ENCODE measurements at regions not wholly inside any gene's neighbourhood (a gene's known extent, or its start where the extent isn't known, plus 50 kb on each side); places are given as distances from the start of the nearest gene placed in this dataset.
"Not testable (repeated sequence)": the region's sequence is repeated elsewhere in the genome, so short reads cannot be mapped to it uniquely, and the experiment has no call there.

DNA sequence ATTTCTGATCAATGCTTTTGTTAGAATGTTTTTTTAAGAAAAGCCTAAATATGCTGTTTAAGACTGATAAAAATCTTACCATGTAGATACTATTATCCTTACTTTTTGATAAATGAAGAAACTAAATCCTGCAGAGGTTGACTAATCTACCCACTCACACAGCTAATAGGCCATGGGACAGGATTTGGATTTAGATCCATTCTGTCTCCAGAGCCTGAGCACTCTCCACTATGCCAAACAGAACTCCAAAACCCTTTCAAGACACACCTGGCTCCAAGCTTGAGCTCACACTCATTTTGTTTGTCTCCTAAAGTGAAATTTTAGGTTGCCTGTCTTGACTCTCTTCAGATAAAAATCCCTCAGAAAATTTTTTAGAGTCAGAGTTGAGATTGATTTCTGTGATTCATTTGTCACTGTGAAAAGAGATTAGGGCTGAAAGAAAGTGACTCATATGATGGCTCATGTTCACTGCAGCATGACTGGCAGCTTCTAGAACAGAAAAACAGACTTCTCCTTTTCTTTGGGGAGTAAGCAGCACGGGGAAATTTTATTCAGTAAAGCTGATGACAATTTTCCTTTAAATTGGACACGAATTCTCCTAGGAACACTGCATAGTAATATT, 132.3 kb upstream of the POT1 start:
- DNase-seq (no peak), ATAC-seq (peak; percentile 75 to 82)
- TF ChIP-seq, protein P1, sequence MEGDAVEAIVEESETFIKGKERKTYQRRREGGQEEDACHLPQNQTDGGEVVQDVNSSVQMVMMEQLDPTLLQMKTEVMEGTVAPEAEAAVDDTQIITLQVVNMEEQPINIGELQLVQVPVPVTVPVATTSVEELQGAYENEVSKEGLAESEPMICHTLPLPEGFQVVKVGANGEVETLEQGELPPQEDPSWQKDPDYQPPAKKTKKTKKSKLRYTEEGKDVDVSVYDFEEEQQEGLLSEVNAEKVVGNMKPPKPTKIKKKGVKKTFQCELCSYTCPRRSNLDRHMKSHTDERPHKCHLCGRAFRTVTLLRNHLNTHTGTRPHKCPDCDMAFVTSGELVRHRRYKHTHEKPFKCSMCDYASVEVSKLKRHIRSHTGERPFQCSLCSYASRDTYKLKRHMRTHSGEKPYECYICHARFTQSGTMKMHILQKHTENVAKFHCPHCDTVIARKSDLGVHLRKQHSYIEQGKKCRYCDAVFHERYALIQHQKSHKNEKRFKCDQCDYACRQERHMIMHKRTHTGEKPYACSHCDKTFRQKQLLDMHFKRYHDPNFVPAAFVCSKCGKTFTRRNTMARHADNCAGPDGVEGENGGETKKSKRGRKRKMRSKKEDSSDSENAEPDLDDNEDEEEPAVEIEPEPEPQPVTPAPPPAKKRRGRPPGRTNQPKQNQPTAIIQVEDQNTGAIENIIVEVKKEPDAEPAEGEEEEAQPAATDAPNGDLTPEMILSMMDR (IDR thresholded peaks at IDR 0.05 in 4 of 5, conservative IDR thresholded peaks at IDR 0.05 in 1 of 5): no peak
- TF ChIP-seq POLR2A (IDR thresholded peaks at IDR 0.05): no peak
- in situ Hi-C loops (cut with MboI; ENCODE audit: low sequenced_read_pairs in 4 of 4) (no loop called here), intact Hi-C loops (cut with DNase I; ENCODE audit: low total_unique reads) (no loop called here)
- Histone ChIP-seq H3K4me1 (no peaks in the 10 kb centered on the region), H3K27me3 (no peaks in the 10 kb centered on the region), H3K27ac (no peak overlapping the region), H3K4me3 (no peak overlapping the region), H3K36me3 (no peaks in the 10 kb centered on the region), H3K9me3 (no peaks in the 10 kb centered on the region)

DNA sequence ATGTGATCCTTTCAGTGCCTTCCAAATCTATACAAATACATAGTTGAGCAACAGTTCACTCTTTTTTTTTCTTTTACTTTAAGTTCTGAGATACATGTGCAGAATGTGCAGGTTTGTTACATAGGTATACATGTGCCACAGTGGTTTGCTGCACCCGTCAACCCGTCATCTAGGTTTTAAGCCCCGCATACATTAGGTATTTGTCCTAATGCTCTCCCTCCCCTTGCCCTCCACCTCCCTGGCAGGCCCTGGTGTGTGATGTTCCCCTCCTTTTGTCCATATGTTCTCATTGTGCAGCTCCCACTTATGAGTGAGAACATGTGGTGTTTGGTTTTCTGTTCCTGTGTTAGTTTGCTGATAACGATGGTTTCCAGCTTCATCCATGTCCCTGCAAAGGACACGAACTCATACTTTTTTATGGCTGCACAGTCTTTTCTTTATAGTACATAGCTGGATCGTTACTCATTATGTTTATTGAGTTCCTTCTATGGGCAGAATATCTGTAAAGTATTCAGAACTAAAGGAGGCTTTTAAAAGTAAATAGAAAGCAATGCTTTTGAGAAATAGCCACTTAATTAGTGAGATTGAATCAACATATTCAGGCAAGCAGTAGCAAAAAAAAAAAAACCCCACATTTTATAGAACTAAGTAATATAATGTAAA, 131.6 kb upstream of the POT1 start:
- H3K4me3 ChIP-seq; H3K36me3 ChIP-seq; in situ Hi-C loops (cut with MboI; ENCODE audit: low sequenced_read_pairs in 4 of 4); intact Hi-C loops (cut with DNase I; ENCODE audit: low total_unique reads); H3K9me3 ChIP-seq; ATAC-seq; H3K27me3 ChIP-seq; DNase-seq; H3K4me1 ChIP-seq; H3K27ac ChIP-seq: not testable (repeated sequence)

DNA sequence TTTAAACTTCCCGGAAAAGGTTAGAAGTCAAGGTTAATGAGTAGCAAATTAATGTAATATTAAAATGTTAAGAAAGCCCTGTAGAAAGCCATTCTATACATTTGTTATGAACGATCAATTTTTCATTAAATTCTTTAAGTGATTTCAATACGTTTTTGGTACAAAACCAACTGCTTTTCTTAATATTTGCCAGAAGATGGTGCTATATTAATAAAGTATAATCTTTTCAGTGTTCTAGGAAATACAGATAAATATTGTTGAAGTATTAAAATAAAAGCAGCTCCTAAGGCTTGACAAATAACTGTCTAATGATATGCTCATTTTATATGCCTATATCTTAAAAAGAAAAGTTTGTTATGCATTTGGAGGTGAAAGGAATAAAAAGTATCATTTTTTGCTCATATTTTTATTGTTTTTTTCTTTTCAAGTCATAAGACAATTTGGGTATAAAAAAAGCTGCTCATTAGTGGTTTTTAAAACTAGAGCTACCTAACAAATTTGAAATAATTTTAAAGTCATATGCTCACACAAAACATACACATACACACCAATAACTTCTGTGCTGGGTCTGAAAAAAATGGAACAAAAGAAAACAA, 130.3 kb upstream of the POT1 start:
- no peak for ATAC-seq
- intact Hi-C loops (cut with DNase I; ENCODE audit: low total_unique reads): no loop called here

DNA sequence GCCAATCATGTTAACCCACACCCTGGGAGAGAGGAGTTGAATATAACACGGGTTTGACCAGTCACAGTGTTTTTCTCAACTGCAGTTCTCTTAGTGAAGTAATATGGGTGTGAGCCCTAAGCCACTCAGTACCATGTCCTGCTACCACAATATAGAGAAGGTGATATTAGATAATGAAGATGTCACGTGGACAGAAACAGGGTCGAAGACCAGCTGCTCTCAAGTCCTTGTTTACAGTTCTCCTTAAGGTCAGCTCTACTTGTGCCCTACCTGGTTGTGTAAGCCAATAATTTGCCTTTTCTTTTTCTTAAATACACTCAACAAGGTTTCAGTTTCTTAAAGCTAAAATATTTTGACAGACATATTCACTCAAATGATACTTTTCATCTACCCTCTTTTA, 128.3 kb upstream of the POT1 start:
- Histone ChIP-seq H3K4me3 (no peak overlapping the region), H3K36me3 (no peaks in the 10 kb centered on the region), H3K27ac (no peak overlapping the region), H3K9me3 (no peaks in the 10 kb centered on the region), H3K27me3 (no peaks in the 10 kb centered on the region), H3K4me1 (no peaks in the 10 kb centered on the region)
- in situ Hi-C loops (cut with MboI; ENCODE audit: low sequenced_read_pairs in 4 of 4) (no loop called here), intact Hi-C loops (cut with DNase I; ENCODE audit: low total_unique reads) (no loop called here)
- TF ChIP-seq POLR2A (IDR thresholded peaks at IDR 0.05): no peak
- TF ChIP-seq, protein P1 (IDR thresholded peaks at IDR 0.05 in 4 of 5, conservative IDR thresholded peaks at IDR 0.05 in 1 of 5): no peak
- no peak for ATAC-seq
- DNase-seq: no peak

More for the DNA sequence above, 130.3 kb upstream of the POT1 start:
- H3K4me3 ChIP-seq: no peak overlapping the region
- no peaks in the 10 kb centered on the region for H3K27me3 ChIP-seq
- H3K36me3 ChIP-seq: no peaks in the 10 kb centered on the region
- in situ Hi-C loops (cut with MboI; ENCODE audit: low sequenced_read_pairs in 4 of 4): no loop called here
- TF ChIP-seq, protein P1 (IDR thresholded peaks at IDR 0.05 in 4 of 5, conservative IDR thresholded peaks at IDR 0.05 in 1 of 5): no peak
- TF ChIP-seq POLR2A (IDR thresholded peaks at IDR 0.05): no peak
- no peaks in the 10 kb centered on the region for H3K9me3 ChIP-seq
- no peaks in the 10 kb centered on the region for H3K4me1 ChIP-seq
- H3K27ac ChIP-seq: no peak overlapping the region
- no peak for DNase-seq

DNA sequence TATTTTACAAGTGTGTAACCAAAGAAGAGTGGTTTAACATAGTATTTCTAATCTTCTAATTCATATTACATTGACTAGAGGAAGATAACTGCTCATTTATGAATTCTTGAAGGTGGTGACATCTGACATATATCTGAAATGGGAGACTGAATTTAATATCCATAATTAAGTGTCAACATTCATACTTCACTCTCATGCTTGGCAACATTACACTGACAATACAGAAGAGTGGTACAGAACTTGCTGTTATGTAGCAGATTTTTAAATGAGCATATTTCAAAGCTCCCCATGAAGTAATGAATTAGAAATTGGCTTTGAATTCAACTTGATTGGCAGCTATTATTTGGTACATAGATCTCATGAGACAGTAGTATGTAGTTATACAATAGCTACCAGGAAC, 125.8 kb upstream of the POT1 start:
- H3K4me3 ChIP-seq: no peak overlapping the region
- no peak for DNase-seq
- no peaks in the 10 kb centered on the region for H3K27me3 ChIP-seq
- no peaks in the 10 kb centered on the region for H3K9me3 ChIP-seq
- no peaks in the 10 kb centered on the region for H3K36me3 ChIP-seq
- in situ Hi-C loops (cut with MboI; ENCODE audit: low sequenced_read_pairs in 4 of 4): no loop called here
- no peaks in the 10 kb centered on the region for H3K4me1 ChIP-seq
- TF ChIP-seq POLR2A (IDR thresholded peaks at IDR 0.05): no peak
- TF ChIP-seq, protein P1 (IDR thresholded peaks at IDR 0.05 in 4 of 5, conservative IDR thresholded peaks at IDR 0.05 in 1 of 5): no peak
- intact Hi-C loops (cut with DNase I; ENCODE audit: low total_unique reads): no loop called here
- no peak for ATAC-seq
- no peak overlapping the region for H3K27ac ChIP-seq

Measured in gastrocnemius medialis (tissue), 4 donors.